ENCODE measurements at regions not wholly inside any gene's neighbourhood (a gene's known extent, or its start where the extent isn't known, plus 50 kb on each side); places are given as distances from the start of the nearest gene placed in this dataset.

DNA sequence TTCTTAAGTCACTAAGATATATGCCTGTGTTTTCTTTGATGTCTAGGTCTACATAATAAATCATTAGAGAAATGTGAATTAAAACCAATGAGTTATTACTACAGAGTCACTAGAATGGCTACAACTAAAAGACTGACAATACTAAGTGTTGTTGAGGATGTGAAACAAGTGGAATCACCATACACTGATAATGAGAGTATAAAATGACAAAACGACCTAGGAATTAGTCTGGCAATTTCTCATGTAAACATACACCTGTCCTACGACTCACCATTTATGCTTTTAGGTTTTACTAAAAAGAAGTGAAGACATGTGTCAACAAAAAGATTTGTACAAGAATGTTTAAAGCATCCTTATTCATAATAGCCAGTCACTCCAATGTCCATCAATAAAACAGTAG, 75.2 kb upstream of the SATB1 start:
- H2BK5ac ChIP-seq (ENCODE audit: low read depth, low read length, poor library complexity, severe bottlenecking), result no peak overlapping the region
- H2BK120ac ChIP-seq (ENCODE audit: low read depth, low read length), result no peak overlapping the region
- no peak overlapping the region for H3K56ac ChIP-seq (ENCODE audit: extremely low read depth, insufficient read depth, low read length)
- intact Hi-C loops (cut with micrococcal nuclease), result no loop called here
- H2AK9ac ChIP-seq (replicated peaks; ENCODE audit: low read depth, low read length, poor library complexity), result no peak overlapping the region
- H2AFZ ChIP-seq (replicated peaks; ENCODE audit: low read length, poor library complexity), result no peak overlapping the region
- no peak for ATAC-seq (ENCODE audit: low read depth)
- DNase-seq, result no peak
- H3K36me3 ChIP-seq (ENCODE audit: control insufficient read depth, insufficient read depth, low read length), result no peaks in the 10 kb centered on the region
- WGBS, 2 experiments (ENCODE audit: extremely low coverage in 2 of 2, insufficient read length in 1 of 2), result no CpG with 5 or more reads among the region's 2 CpGs
- H2BK20ac ChIP-seq (ENCODE audit: low read depth, low read length), result no peak overlapping the region
- no peaks in the 10 kb centered on the region for H4K20me1 ChIP-seq (ENCODE audit: insufficient read depth, low read length)
- CTCF ChIA-PET, result no interaction called here
- no peak overlapping the region for H3K27ac ChIP-seq (ENCODE audit: insufficient read depth, low read length)
- H4K5ac ChIP-seq (ENCODE audit: low read depth, low read length), result no peak overlapping the region
- no peaks in the 10 kb centered on the region; the same call in 1 of the 2 replicates for H3K9me3 ChIP-seq (ENCODE audit: control insufficient read depth, insufficient read depth, low read length)
- no TSS peak for BruUV-seq (replicated peaks)
- no peak overlapping the region for H3K14ac ChIP-seq (replicated peaks; ENCODE audit: low read depth, low read length)
- H3K27me3 ChIP-seq (ENCODE audit: control insufficient read depth, insufficient read depth, low read length), result no peaks in the 10 kb centered on the region
- no peak overlapping the region for H3K9ac ChIP-seq (ENCODE audit: low read depth, low read length)
- TF ChIP-seq, protein P1, sequence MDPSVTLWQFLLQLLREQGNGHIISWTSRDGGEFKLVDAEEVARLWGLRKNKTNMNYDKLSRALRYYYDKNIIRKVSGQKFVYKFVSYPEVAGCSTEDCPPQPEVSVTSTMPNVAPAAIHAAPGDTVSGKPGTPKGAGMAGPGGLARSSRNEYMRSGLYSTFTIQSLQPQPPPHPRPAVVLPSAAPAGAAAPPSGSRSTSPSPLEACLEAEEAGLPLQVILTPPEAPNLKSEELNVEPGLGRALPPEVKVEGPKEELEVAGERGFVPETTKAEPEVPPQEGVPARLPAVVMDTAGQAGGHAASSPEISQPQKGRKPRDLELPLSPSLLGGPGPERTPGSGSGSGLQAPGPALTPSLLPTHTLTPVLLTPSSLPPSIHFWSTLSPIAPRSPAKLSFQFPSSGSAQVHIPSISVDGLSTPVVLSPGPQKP (IDR thresholded peaks at IDR 0.05; ENCODE audit: borderline replicate concordance, low read depth, low read length), result no peak
- TF ChIP-seq, protein P2, sequence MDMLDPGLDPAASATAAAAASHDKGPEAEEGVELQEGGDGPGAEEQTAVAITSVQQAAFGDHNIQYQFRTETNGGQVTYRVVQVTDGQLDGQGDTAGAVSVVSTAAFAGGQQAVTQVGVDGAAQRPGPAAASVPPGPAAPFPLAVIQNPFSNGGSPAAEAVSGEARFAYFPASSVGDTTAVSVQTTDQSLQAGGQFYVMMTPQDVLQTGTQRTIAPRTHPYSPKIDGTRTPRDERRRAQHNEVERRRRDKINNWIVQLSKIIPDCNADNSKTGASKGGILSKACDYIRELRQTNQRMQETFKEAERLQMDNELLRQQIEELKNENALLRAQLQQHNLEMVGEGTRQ (IDR thresholded peaks at IDR 0.05; ENCODE audit: low read depth, low read length), result no peak
- TF ChIP-seq RCOR1 (IDR thresholded peaks at IDR 0.05; ENCODE audit: insufficient replicate concordance, low read length) (no peak), NFE2L2 (IDR thresholded peaks at IDR 0.05; ENCODE audit: low read depth, low read length) (no peak), CHD1 (IDR thresholded peaks at IDR 0.05; ENCODE audit: low read depth, low read length) (no peak), RFX5 (IDR thresholded peaks at IDR 0.05; ENCODE audit: low read depth, low read length) (no peak)
- no peak overlapping the region for H3K23ac ChIP-seq (ENCODE audit: low read depth, low read length)
- in situ Hi-C loops (cut with MboI; ENCODE audit: low sequenced_read_pairs), result no loop called here
- dilution Hi-C loops (cut with HindIII; ENCODE audit: low sequenced_read_pairs, unreplicated experiment), result no loop called here
- no peaks in the 10 kb centered on the region for H3K4me1 ChIP-seq (ENCODE audit: control insufficient read depth, insufficient read depth, low read length)
- H3K4me2 ChIP-seq (ENCODE audit: low read depth, low read length), result no peak overlapping the region
- H3K4me3 ChIP-seq (ENCODE audit: insufficient read depth, low read depth, low read length), result no peak overlapping the region
- POLR2A ChIA-PET (ENCODE audit: unreplicated experiment), result no interaction called here
- H3K79me1 ChIP-seq (ENCODE audit: low read depth in 1 of 2, low read length in 2 of 2), result no peaks in the 10 kb centered on the region
- H3K4ac ChIP-seq (ENCODE audit: low read depth, low read length), result no peak overlapping the region
- H3K9me1 ChIP-seq (ENCODE audit: insufficient read depth, low read length), result no peaks in the 10 kb centered on the region
- no peak overlapping the region for H4K91ac ChIP-seq (ENCODE audit: insufficient read depth, low read depth, low read length)
- H2BK15ac ChIP-seq (ENCODE audit: low read depth, low read length), result no peak overlapping the region
- no peak overlapping the region for H3K18ac ChIP-seq (ENCODE audit: low read depth, low read length)
- no peak overlapping the region for H2AK5ac ChIP-seq (ENCODE audit: low read depth, low read length)
- no peak overlapping the region for H4K8ac ChIP-seq (ENCODE audit: low read depth in 2 of 2, low read length in 2 of 2)
